ENCODE measurements at regions not wholly inside any gene's neighbourhood (a gene's known extent, or its start where the extent isn't known, plus 50 kb on each side); places are given as distances from the start of the nearest gene placed in this dataset.

GRCh38 chr18:73735836-73736235, 411.8 kb downstream of the FBXO15 start:
- Histone ChIP-seq H3K36me3 (ENCODE audit: control insufficient read depth in 1 of 2, insufficient read depth in 2 of 2, low read length in 2 of 2) (no peaks in the 10 kb centered on the region), H3K4me3 (replicated peaks in 1 of 2; ENCODE audit: low read depth in 1 of 2, low read length in 2 of 2) (no peak overlapping the region), H3K27ac (ENCODE audit: low read depth, low read length) (no peak overlapping the region), H3K9me2 (ENCODE audit: insufficient read depth) (no peaks in the 10 kb centered on the region), H3K79me2 (ENCODE audit: insufficient read depth, low read length) (no peaks in the 10 kb centered on the region), H3K9me3 (ENCODE audit: control insufficient read depth in 1 of 2, insufficient read depth in 1 of 2, low read depth in 1 of 2, low read length in 2 of 2) (peaks cover 2 to 15% of the 10 kb centered on the region in 2 experiments; a peak in 2 of 4 replicates), H3K9ac (ENCODE audit: low read length) (no peak overlapping the region), H3K4me1 (ENCODE audit: control insufficient read depth in 1 of 2, insufficient read depth in 2 of 2, low read length in 2 of 2) (no peaks in the 10 kb centered on the region), H2AFZ (ENCODE audit: low read depth, low read length, poor library complexity, severe bottlenecking) (no peak overlapping the region), H3K4me2 (ENCODE audit: low read length) (no peak overlapping the region), H4K20me1 (ENCODE audit: insufficient read depth) (no peaks in the 10 kb centered on the region), H3K27me3 (ENCODE audit: insufficient read depth, low read length) (no peaks in the 10 kb centered on the region)
- RAD21 ChIA-PET (ENCODE audit: low non-redundant PET in 1 of 2, low total read pairs in 2 of 2, uncharacterized antibody in 2 of 2, unreplicated experiment in 2 of 2), result no interaction called here
- BruUV-seq (replicated peaks), result no TSS peak
- no peak for TF ChIP-seq SIN3A (IDR thresholded peaks at IDR 0.05; ENCODE audit: low read depth)
- TF ChIP-seq POLR2A (IDR thresholded peaks at IDR 0.05; ENCODE audit: borderline replicate concordance, extremely low read depth, insufficient read depth, insufficient read length), result no peak
- TF ChIP-seq YY1 (IDR thresholded peaks at IDR 0.05; ENCODE audit: extremely low read depth, insufficient replicate concordance, low read depth, low read length), result no peak
- TF ChIP-seq JUND (IDR thresholded peaks at IDR 0.05), result no peak
- no peak for TF ChIP-seq ZBTB33 (IDR thresholded peaks at IDR 0.05; ENCODE audit: extremely low read depth, insufficient replicate concordance, low read length)
- no peak for TF ChIP-seq CTCF (IDR thresholded peaks at IDR 0.05 in 2 of 3, conservative IDR thresholded peaks at IDR 0.05 in 1 of 3; ENCODE audit: borderline replicate concordance in 1 of 3, insufficient read depth in 1 of 3, low read depth in 2 of 3, low read length in 2 of 3)
- no peak for TF ChIP-seq CEBPB (IDR thresholded peaks at IDR 0.05; ENCODE audit: low read depth)
- TF ChIP-seq SRF (IDR thresholded peaks at IDR 0.05; ENCODE audit: low read depth), result no peak
- TF ChIP-seq SP1 (IDR thresholded peaks at IDR 0.05; ENCODE audit: low read depth), result no peak
- TF ChIP-seq EZH2phosphoT487 (IDR thresholded peaks at IDR 0.05; ENCODE audit: borderline replicate concordance), result no peak
- no peak for TF ChIP-seq ELF1 (IDR thresholded peaks at IDR 0.05; ENCODE audit: borderline replicate concordance, low read depth)
- ATAC-seq, result no peak
- CTCF ChIA-PET, result no interaction called here
- POLR2A ChIA-PET, result no interaction called here
- DNase-seq (ENCODE audit: low read depth, low spot score), result no peak
- intact Hi-C loops (cut with micrococcal nuclease), result no loop called here
